ENCODE measurements at regions not wholly inside any gene's neighbourhood (a gene's known extent, or its start where the extent isn't known, plus 50 kb on each side); places are given as distances from the start of the nearest gene placed in this dataset.

DNA sequence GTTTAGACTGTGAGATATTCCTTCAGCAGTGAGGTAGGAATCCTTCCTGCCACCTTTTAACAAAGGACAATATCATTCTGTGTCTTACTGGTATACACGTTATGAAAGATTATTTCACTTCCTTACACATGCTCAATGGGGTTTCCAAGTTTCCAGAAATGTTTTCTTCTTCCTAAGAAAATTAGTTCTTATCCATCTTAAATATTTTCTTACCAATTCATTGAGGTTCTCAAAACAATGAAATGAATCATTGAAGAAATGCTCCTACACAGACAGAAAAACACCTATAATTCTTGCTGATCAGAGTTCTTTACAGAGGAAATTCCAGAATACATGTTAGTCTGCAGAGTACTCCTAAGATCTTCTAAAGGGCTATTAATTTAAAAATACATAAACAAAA lies 51.4 kb upstream of the SEC61G start:
- TF ChIP-seq ZBTB7A (IDR thresholded peaks at IDR 0.05; ENCODE audit: low read depth) = no peak
- TF ChIP-seq FOXM1 (IDR thresholded peaks at IDR 0.05; ENCODE audit: borderline replicate concordance, low read depth) = no peak
- no peak for TF ChIP-seq TCF12 (IDR thresholded peaks at IDR 0.05; ENCODE audit: low read depth)
- TF ChIP-seq NFIC (IDR thresholded peaks at IDR 0.05) = no peak
- no peak for TF ChIP-seq TAF1 (IDR thresholded peaks at IDR 0.05; ENCODE audit: low read depth)
- TF ChIP-seq RAD21 (IDR thresholded peaks at IDR 0.05; ENCODE audit: low read depth) = no peak
- TF ChIP-seq, protein P1, sequence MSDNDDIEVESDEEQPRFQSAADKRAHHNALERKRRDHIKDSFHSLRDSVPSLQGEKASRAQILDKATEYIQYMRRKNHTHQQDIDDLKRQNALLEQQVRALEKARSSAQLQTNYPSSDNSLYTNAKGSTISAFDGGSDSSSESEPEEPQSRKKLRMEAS (IDR thresholded peaks at IDR 0.05) = no peak
- no peak for TF ChIP-seq CEBPB (IDR thresholded peaks at IDR 0.05)
- no peak for TF ChIP-seq EP300 (IDR thresholded peaks at IDR 0.05; ENCODE audit: borderline replicate concordance)
- TF ChIP-seq, protein P2, sequence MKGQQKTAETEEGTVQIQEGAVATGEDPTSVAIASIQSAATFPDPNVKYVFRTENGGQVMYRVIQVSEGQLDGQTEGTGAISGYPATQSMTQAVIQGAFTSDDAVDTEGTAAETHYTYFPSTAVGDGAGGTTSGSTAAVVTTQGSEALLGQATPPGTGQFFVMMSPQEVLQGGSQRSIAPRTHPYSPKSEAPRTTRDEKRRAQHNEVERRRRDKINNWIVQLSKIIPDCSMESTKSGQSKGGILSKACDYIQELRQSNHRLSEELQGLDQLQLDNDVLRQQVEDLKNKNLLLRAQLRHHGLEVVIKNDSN (IDR thresholded peaks at IDR 0.05) = no peak
- no peak for TF ChIP-seq CREB1 (IDR thresholded peaks at IDR 0.05; ENCODE audit: low read depth)
- no peak for TF ChIP-seq EGR1 (IDR thresholded peaks at IDR 0.05)
- TF ChIP-seq YY1 (IDR thresholded peaks at IDR 0.05; ENCODE audit: low read depth) = no peak
- TF ChIP-seq, protein P3, sequence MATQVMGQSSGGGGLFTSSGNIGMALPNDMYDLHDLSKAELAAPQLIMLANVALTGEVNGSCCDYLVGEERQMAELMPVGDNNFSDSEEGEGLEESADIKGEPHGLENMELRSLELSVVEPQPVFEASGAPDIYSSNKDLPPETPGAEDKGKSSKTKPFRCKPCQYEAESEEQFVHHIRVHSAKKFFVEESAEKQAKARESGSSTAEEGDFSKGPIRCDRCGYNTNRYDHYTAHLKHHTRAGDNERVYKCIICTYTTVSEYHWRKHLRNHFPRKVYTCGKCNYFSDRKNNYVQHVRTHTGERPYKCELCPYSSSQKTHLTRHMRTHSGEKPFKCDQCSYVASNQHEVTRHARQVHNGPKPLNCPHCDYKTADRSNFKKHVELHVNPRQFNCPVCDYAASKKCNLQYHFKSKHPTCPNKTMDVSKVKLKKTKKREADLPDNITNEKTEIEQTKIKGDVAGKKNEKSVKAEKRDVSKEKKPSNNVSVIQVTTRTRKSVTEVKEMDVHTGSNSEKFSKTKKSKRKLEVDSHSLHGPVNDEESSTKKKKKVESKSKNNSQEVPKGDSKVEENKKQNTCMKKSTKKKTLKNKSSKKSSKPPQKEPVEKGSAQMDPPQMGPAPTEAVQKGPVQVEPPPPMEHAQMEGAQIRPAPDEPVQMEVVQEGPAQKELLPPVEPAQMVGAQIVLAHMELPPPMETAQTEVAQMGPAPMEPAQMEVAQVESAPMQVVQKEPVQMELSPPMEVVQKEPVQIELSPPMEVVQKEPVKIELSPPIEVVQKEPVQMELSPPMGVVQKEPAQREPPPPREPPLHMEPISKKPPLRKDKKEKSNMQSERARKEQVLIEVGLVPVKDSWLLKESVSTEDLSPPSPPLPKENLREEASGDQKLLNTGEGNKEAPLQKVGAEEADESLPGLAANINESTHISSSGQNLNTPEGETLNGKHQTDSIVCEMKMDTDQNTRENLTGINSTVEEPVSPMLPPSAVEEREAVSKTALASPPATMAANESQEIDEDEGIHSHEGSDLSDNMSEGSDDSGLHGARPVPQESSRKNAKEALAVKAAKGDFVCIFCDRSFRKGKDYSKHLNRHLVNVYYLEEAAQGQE (IDR thresholded peaks at IDR 0.05; ENCODE audit: low read depth) = no peak
- no peak for TF ChIP-seq TEAD4 (IDR thresholded peaks at IDR 0.05)

DNA sequence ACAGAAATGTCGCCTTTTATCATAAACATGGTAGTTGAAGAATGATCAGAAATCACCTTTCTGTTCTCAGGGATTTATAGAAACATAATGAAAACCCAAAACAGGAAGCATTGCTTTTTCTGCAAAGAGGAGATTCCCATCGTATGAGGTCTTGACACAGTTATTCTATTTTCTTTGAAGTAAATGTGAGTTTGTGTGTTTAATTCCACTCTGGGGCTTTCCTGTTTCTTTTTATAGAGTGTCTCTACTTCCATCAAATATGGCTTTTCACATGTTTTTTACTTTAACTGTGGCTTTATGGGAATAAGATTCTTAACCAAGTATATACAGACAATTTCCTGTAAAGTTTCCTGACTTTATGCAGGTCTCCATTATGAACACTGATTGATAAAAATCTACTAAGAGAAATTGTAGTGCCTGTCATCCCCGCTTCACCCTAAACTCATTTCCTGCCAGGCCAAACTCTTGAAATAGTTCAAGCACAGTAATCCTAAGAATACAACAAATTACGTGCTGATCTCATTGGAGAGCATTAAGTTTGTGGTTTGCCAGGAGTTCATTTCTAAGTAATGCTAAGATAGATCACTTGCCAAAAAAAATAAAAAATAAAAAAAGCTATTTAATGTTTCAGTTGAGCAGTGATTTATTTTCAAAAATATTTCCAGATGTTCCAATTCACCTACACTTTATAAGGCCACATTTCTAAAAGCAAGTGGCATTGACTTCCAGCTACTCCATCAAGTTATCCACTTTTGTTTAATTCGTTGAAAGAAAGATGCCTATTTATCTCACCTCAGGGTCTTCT lies 52.2 kb upstream of the SEC61G start:
- no peak for TF ChIP-seq FOXM1 (IDR thresholded peaks at IDR 0.05; ENCODE audit: borderline replicate concordance, low read depth)
- TF ChIP-seq, protein P2 (IDR thresholded peaks at IDR 0.05) = no peak
- TF ChIP-seq, protein P1 (IDR thresholded peaks at IDR 0.05) = no peak
- no peak for TF ChIP-seq NFIC (IDR thresholded peaks at IDR 0.05)
- no peak for TF ChIP-seq CREB1 (IDR thresholded peaks at IDR 0.05; ENCODE audit: low read depth)
- TF ChIP-seq TEAD4 (IDR thresholded peaks at IDR 0.05) = no peak
- TF ChIP-seq EGR1 (IDR thresholded peaks at IDR 0.05) = no peak
- TF ChIP-seq TCF12 (IDR thresholded peaks at IDR 0.05; ENCODE audit: low read depth) = no peak

DNA sequence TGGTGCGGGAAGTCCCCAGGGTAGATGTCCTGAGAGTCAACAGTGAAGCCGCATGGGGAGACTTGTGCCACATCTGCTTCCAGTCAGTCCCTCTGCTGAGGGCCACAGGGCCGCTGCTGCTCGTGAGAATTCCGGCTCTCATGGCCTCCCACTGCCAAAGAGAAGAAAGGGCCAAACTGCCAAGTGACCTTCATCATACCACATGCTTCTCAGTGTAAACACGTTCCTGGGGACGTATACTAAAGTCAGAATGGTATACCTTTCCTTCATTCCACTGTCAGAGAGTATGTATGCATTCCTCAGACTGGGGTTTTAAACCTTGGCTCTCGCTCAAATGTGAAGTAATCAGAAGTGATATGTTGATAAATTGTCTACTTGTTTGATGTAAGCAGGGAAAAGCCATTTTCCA lies 52.8 kb upstream of the SEC61G start:
- TF ChIP-seq ZBTB7A (IDR thresholded peaks at IDR 0.05; ENCODE audit: low read depth) (no peak), EGR1 (IDR thresholded peaks at IDR 0.05) (no peak), RAD21 (IDR thresholded peaks at IDR 0.05; ENCODE audit: low read depth) (no peak), NFIC (IDR thresholded peaks at IDR 0.05) (no peak), CEBPB (IDR thresholded peaks at IDR 0.05) (no peak), CREB1 (IDR thresholded peaks at IDR 0.05; ENCODE audit: low read depth) (no peak), TAF1 (IDR thresholded peaks at IDR 0.05; ENCODE audit: low read depth) (no peak), TEAD4 (IDR thresholded peaks at IDR 0.05) (no peak)
- TF ChIP-seq, protein P1 (IDR thresholded peaks at IDR 0.05) = no peak
- TF ChIP-seq, protein P2 (IDR thresholded peaks at IDR 0.05) = no peak
- TF ChIP-seq, protein P3 (IDR thresholded peaks at IDR 0.05; ENCODE audit: low read depth) = no peak

DNA sequence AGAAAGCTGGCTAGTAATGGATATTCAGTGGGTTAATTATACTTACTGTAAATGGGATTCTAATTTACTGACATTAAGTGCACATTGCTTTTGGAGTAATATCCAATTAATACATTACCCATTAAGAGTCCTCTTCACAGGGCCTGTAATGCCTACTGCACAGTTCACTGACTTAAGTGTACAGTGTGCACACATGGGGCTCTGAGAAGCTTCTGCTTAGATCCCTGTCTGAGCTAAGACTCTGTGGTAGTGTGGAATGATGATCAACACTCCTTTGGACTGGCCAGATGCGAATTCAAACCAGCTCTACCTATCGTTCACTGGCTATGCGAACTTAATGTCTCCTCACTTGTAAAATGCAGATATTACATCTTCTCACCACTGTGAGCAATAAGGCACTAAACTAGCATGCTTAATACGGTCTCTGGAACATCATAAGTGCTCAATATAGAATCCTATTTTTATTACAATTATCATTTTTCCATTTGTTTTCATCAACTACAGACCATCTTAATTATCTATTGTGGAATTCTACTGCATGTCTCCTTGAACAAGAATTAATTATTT lies 53.8 kb upstream of the SEC61G start:
- TF ChIP-seq TAF1 (IDR thresholded peaks at IDR 0.05; ENCODE audit: low read depth) = no peak
- TF ChIP-seq, protein P3 (IDR thresholded peaks at IDR 0.05; ENCODE audit: low read depth) = no peak
- TF ChIP-seq NFIC (IDR thresholded peaks at IDR 0.05) = no peak
- no peak for TF ChIP-seq FOXM1 (IDR thresholded peaks at IDR 0.05; ENCODE audit: borderline replicate concordance, low read depth)
- TF ChIP-seq RAD21 (IDR thresholded peaks at IDR 0.05; ENCODE audit: low read depth) = no peak
- TF ChIP-seq TEAD4 (IDR thresholded peaks at IDR 0.05) = no peak
- TF ChIP-seq, protein P2 (IDR thresholded peaks at IDR 0.05) = no peak
- no peak for TF ChIP-seq ZBTB7A (IDR thresholded peaks at IDR 0.05; ENCODE audit: low read depth)
